CD4-positive, alpha-beta T cell treated with Interleukin-1 beta for 1 hour (primary cell): ENCODE measurements at regions not wholly inside any gene's neighbourhood (a gene's known extent, or its start where the extent isn't known, plus 50 kb on each side); places are given as distances from the start of the nearest gene placed in this dataset.

Experiments used
- DNase-seq, 2 donors: peaks; one replicate each; pipeline ENCODE4 v3.0.0-alpha.2; 2020 to 2022

GRCh38 chr4:130563889-130564418, 1468.0 kb downstream of the C4orf33 start:
- DNase-seq = no peak

DNA sequence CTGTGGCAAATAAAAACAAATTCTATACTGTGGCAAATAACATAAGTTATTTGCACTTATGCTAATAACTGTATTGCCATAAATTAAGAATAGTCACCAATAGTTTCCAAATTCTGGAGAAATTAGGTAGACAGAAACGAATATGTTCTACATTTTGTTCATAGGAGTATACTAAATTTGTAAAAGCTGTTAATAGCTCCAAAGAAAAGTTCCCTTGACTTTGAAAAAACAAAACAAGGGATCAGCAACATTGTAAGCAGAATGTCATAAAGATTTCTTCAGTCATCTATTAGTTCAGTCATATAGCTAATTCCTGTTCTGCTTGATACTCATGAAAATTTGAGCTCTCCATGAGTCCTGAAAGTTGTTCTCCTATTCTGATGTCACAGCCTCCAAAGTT, 1472.8 kb downstream of the C4orf33 start:
- DNase-seq = no peak

DNA sequence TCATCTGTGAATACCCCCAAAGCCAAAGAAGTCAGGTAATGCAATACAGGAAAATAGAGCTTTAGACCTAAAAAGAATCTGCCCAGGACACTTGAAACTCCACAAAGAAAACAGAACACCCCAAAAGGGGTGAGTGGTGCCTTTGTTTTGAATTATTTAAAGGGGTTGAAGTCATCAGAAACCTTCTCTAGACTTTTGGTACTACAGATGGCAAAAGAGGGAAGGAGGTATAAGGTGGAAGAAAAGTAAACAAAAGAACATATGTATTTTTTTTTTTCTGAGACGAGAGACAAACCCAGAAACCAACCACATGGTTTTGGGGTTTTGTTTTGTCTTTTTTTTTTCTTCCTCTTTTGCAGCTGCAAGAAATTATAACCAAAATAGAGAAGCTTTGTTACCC, 1477.8 kb downstream of the C4orf33 start:
- DNase-seq = no peak

DNA sequence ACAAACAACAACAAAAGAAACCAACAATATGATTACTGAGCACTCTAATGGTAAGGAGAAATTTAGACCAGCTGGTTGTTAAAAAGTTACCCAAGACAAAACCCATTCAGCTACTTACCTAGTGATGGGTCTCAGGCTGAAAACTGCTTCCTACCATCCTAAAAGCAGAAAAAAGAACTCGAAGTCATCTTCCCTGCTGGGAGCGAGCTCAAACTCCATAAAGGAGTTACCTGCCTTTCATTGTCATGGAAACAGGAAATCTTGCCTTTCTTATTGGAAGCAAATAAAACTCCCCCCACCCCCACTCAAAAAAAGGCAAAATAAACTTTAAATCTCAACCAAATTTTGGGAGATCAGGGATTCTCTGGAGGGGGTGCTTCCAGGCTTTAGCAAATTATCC, 1478.3 kb downstream of the C4orf33 start:
- DNase-seq = no peak

DNA sequence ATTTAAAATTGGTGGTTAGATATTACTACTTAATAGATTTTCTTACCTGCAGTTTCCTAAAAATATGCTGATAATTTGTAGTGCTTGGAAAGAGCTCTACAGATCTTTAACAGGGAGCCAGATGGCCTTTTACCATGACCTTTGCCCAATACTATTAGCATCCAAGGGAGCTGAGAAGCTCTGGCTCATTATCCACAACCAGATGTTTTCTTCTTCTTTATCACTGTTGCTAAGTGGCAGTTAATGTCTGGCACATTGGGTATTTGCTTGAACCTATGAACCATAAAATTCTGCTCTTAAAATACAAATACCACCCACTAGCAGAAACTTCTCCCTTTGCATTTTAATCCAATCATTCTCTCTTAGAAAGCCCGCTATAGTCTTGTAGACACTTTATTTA, 1480.3 kb downstream of the C4orf33 start:
- DNase-seq = no peak

- no peak for DNase-seq
Observed at GRCh38 chr4:130591091-130591490, 1495.1 kb downstream of the C4orf33 start.

DNA sequence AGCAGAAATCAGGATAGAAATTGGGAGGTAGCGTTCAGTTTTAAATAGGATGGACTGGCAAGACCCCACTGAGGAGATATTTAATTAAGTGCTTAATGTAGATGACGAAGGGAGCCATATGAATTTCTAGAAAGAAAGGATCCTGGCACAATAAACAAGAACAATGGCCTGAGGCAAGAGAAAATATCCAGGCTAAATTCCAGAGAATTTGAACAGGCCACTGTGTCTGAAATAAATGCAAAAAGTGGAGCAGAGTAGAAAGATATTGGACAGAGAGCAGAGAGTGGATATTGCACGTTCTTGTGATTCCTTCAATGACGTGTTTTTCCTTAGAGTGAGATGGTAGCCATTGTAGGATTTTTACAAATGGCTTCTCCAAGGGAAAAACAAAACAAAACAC, 1504.8 kb downstream of the C4orf33 start:
- DNase-seq = no peak

DNA sequence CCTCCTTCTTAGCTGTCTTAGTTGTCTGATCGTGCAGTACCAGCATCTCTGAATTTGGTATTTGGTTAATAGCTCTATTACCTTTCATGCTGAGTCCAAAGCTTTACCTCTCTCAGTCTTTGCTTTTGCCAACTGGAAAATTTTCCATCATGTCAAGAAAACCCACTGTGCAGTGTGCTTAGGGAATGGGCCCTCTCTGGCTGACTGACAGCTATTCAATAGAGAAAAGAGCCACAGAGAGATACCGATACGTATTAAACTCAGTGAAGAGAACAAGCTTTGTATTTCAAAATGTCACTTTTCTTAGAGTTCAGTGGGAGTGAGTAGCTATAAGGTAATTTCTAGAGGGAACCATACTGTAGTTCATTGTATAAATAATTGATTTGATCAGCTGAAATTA, 1507.1 kb downstream of the C4orf33 start:
- no peak for DNase-seq

DNA sequence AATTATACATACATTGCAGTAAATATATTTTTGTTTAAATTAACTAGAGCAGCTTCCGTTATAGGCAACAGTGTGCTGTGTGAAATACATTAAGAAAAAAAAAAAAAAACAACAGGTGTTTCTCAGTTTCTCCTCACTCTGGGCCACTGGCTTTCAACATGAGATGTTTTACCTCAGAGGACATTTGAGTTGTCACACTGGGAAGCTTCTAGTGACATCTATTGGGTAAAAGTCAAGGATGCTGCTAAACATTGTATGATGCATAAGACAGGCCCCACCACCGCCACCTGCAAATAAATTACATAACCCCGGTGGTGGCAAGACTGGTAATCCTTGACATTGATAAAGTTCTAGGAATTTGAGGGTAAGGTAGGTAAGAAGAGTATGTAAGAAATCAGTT, 1512.2 kb downstream of the C4orf33 start:
- DNase-seq = no peak

GRCh38 chr4:130628531-130628930, 1532.6 kb downstream of the C4orf33 start:
- DNase-seq = no peak

DNA sequence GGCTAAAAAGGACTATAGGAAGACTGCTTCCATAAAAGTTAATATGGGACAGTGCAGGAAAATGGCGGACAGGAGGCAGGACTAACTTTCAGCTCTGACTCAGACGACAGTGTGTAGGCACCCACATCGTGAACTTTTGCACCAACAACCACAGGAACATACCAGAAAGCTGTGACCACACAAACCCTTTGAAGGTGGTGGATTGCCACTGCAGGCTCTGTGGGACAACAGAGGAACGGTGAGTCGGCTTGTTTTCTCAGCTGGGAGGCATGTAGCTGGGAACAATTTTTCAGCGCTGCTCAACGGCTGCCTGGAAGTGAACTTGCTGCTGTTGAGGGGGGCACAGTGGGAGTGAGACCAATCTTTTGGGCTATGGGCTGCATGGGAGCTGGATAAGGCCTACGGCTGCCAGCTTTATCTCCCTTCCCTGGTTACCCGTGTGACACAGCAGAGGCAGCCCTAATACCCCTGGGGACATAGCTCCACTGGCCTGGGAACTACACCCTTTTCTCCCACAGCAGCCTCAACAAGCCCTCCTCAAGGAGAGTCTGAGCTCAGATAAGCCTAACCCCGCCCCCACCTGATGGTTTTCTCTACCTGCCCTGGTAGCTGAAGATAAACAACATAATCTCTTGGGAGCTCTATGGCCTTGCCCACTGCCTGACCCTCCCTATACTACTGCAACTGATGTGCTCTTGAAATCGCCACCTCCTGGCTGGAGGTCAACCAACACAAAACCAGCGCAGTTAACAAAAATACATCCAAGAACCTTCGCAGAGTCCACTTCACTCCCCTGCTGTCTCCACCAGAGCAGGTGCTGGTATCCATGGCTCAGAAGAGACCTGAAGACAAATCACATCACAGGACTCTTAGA, 1537.0 kb downstream of the C4orf33 start:
- DNase-seq = no peak

DNA sequence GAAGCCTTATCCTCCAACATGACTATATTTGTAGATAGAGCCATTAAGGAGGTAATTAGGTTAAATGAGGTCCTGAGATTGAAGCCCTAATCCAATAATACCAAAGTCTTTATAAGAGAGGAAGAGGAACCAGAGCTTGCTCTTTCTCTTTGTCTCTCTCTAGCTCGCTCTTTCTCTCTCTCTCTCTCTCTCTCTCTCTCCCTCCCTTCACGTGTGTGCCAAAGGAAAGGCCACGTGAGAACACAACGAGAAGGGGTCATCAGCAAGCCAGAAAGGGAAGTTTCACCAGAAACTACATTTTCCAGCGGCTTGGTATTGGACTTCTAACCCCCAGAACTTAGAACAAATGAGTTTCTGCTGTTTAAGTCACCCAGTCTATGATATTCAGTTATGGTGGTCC, 1540.5 kb downstream of the C4orf33 start:
- no peak for DNase-seq

DNA sequence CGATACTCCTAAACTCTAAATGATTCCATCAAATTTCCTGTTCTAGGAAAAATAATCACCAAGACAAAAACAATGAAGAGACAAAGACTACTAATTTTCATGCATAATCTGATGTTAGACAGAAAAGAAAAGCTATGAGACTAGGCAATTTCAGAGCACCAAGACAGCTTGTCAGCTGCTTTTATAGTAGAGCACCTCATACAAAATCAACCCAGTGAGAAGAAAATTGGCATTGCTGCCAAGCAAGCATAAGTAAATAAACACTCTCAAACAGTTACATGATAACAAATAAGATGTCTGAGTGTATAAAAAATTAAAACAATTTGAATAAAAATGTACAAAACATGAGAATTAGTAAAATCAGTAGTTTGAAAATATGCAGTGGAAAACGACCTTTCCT, 1544.6 kb downstream of the C4orf33 start:
- no peak for DNase-seq

- no peak for DNase-seq
Observed at GRCh38 chr4:130646886-130647285, 1550.9 kb downstream of the C4orf33 start.

DNA sequence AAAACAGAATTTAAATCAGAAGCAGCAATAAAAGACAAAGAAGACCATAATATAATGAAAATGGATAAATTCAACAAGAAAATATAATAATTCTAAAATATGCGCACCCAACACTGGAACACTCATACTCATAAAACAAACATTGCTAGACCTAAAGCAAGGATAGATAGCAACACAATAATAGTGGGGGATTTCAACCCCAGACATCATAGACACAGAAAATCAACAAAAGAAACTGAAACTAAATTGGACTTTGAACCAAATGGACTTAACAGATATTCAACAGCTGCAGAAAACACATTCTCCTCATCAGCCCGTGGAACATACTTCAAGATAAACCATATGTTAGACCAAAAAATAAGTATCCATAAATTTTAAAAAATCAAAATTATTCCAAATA, 1552.6 kb downstream of the C4orf33 start:
- no peak for DNase-seq

GRCh38 chr4:130653842-130654241, 1557.9 kb downstream of the C4orf33 start:
- DNase-seq = no peak

DNA sequence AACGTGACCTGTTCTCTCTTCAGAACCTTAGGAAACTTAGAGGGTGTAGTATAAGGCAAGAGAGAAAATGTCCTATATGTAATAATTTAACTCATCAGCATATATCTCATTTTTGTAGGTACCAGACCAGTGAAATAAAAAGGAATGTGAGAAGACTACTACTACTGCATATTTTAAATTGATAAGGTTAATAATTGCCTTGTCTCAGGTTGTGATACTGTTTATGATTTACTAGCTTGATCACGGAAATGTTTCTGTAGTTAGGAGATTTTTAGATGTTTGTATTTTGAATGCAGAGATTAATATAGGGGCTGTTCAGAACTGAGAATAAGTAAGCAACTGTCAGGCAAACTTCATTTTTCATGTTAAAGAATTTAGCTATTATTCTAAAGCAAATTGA, 1563.4 kb downstream of the C4orf33 start:
- no peak for DNase-seq

GRCh38 chr4:130668859-130669258, 1572.9 kb downstream of the C4orf33 start:
- DNase-seq = no peak

GRCh38 chr4:130675266-130675665, 1579.3 kb downstream of the C4orf33 start:
- no peak for DNase-seq

DNA sequence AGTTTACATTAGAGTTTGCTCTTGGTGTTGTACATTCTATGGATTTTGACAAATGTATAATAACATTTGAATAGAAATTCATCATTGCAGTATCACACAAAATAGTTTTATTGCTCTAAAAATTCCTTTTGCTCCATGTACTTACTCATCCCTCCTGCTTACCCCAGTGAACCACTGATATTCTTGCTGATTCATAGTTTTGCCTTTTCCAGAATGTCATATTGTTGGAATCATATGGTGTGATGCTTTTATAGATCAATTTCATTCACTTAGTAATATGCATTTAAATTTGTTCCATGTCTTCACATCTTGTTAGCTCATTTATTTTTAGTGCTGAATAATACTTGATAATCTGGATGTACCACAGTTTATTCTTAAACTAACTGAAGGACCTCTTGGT, 1593.2 kb downstream of the C4orf33 start:
- no peak for DNase-seq

DNA sequence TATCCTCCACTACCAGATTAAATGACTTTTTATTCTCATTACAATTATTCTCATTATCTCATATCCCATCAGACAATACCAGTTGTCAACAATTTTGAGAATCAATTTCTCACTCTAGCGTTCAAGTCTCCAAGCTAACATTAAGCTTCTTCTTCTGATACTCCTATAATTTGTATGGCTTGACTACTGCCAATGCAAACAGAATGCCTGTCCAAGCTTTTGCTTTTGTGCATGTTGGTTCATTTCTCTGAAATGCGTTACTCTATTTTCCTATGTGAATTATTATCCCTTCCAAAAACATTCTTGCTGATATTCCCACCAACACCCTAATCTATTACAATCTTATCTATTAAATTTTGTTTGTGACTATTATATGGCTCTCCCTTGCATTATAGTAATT, 1602.3 kb downstream of the C4orf33 start:
- DNase-seq = no peak

DNA sequence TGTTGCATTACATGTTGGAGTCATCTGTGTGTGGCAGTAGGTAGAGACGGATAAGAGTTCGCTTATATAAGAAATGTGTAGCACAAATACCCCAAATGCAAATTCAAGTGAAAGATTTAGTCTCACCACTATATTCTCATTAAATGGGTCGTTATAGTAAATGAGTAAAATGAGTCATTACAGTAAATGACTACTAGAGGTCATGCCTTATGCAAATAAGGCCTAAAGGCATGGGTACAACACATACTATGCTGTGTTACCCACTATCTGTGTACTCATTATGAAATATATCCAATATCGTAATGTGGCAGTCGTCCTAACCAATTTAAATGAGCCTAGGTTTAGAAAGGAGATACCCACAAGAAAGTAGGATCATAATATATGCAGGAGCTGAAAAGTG, 1603.1 kb downstream of the C4orf33 start:
- no peak for DNase-seq

- no peak for DNase-seq
Observed at GRCh38 chr4:130703211-130703935, 1607.4 kb downstream of the C4orf33 start.

DNA sequence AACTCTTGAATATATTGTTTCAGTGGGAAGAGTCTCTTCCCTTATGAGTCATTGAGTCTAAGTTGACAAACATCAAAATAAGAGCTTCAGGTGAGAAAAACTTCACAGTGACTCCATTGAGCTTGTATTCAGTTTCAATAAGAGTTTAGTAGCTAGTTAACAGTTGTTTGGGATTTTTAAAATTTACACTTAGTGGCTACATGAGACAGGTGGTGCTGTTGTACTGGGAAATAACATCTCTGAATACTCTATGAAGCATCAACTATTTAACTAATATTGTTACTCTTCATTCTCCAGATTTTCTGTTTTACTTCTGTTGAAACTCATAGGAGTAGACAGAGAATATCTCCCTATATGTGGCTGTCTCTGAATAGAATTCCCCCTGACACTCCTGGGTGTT, 1609.1 kb downstream of the C4orf33 start:
- DNase-seq = no peak
